22Rv1 (cell line): ENCODE measurements at regions not wholly inside any gene's neighbourhood (a gene's known extent, or its start where the extent isn't known, plus 50 kb on each side); places are given as distances from the start of the nearest gene placed in this dataset.

ENCODE experiments used
- ZFX ChIP-seq: fragments of 450-650 bp; IDR thresholded peaks from 2 replicates; pipeline ENCODE4 v1.6.1; 2017; ENCODE audit warnings: antibody characterized with exemption, borderline replicate concordance
- TF ChIP-seq, protein P1 (sequence below): fragments of 450-650 bp; IDR thresholded peaks from 2 replicates; pipeline ENCODE4 v1.5.1; 2017; ENCODE audit warnings: mild to moderate bottlenecking

- no peak for TF ChIP-seq ZFX
- TF ChIP-seq, protein P1, sequence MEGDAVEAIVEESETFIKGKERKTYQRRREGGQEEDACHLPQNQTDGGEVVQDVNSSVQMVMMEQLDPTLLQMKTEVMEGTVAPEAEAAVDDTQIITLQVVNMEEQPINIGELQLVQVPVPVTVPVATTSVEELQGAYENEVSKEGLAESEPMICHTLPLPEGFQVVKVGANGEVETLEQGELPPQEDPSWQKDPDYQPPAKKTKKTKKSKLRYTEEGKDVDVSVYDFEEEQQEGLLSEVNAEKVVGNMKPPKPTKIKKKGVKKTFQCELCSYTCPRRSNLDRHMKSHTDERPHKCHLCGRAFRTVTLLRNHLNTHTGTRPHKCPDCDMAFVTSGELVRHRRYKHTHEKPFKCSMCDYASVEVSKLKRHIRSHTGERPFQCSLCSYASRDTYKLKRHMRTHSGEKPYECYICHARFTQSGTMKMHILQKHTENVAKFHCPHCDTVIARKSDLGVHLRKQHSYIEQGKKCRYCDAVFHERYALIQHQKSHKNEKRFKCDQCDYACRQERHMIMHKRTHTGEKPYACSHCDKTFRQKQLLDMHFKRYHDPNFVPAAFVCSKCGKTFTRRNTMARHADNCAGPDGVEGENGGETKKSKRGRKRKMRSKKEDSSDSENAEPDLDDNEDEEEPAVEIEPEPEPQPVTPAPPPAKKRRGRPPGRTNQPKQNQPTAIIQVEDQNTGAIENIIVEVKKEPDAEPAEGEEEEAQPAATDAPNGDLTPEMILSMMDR, result no peak
Observed at GRCh38 chr9:3575821-3576220, 50.0 kb upstream of the RFX3 start.
